ENCODE measurements at regions not wholly inside any gene's neighbourhood (a gene's known extent, or its start where the extent isn't known, plus 50 kb on each side); places are given as distances from the start of the nearest gene placed in this dataset.

DNA sequence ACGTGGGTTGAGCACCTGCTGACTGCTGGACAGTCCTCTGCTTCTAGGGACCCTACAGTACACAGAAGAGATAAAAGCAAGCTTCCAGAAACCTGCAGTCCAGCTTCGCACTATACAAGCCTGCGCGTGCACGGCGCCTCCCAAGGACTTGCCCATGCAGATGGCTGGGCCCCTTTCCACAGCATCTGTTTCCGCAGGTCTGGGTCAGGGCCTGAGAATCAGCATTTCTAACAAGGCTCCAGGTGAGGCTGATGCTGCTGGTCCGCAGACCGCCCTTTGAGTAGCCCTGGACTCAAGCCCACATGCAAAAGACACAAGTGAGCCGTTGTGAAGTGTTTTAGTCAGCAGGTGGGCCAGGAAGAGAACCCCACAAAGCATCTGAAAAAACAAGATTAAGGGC lies 133.1 kb downstream of the HSD17B3 start:
- no peak overlapping the region for H3K4me3 ChIP-seq (ENCODE audit: insufficient read depth, low read length)
- H3K36me3 ChIP-seq (ENCODE audit: insufficient read depth, low read length), result no peaks in the 10 kb centered on the region
- no peaks in the 10 kb centered on the region for H4K20me1 ChIP-seq (ENCODE audit: insufficient read depth, low read length)
- peak overlapping the region; percentile 13 for H3K4me2 ChIP-seq (ENCODE audit: insufficient read depth, low read length)
- no peak overlapping the region for H3K27ac ChIP-seq (ENCODE audit: low read depth, low read length)
- TF ChIP-seq CTCF (IDR thresholded peaks at IDR 0.05; ENCODE audit: extremely low read depth, low read depth, low read length), result no peak
- peaks cover 9% of the 10 kb centered on the region for H3K27me3 ChIP-seq (ENCODE audit: insufficient read depth, low read length)
- no peak overlapping the region for H2AFZ ChIP-seq (ENCODE audit: low read length)
- H3K9me3 ChIP-seq (ENCODE audit: low read depth, low read length), result no peaks in the 10 kb centered on the region
- peak; percentile 59 for DNase-seq (ENCODE audit: insufficient read length, low spot score, missing footprints)
- H3K79me2 ChIP-seq (ENCODE audit: insufficient read depth, low read length), result no peaks in the 10 kb centered on the region
- no peaks in the 10 kb centered on the region for H3K4me1 ChIP-seq (ENCODE audit: insufficient read depth, low read length)

DNA sequence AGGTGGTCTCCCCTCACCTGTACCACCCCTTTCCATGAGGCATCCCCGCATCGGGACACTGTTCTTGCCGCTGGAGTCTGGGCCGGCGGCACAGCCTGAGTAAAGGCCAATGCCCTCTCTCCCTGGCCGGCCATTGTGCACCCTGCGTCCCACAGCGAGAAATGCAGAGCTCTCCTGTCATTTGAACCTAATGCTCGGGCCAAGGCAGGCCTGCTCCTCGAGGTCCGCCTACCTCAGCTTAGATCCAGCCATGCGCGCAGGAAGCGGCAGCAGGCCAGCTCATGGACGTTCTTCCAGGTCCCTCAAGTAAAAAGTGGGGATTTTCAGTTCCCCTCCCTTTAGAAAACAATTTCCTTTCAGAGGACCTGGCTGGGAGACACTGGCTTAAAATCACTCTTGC lies 135.0 kb downstream of the HSD17B3 start:
- H4K20me1 ChIP-seq (ENCODE audit: insufficient read depth, low read length), result no peaks in the 10 kb centered on the region
- H3K79me2 ChIP-seq (ENCODE audit: insufficient read depth, low read length), result no peaks in the 10 kb centered on the region
- H2AFZ ChIP-seq (ENCODE audit: low read length), result no peak overlapping the region
- no peaks in the 10 kb centered on the region for H3K36me3 ChIP-seq (ENCODE audit: insufficient read depth, low read length)
- peak; percentile 55 for DNase-seq (ENCODE audit: insufficient read length, low spot score, missing footprints)
- no peak overlapping the region for H3K4me3 ChIP-seq (ENCODE audit: insufficient read depth, low read length)
- no peak overlapping the region for H3K4me2 ChIP-seq (ENCODE audit: insufficient read depth, low read length)
- H3K9me3 ChIP-seq (ENCODE audit: low read depth, low read length), result no peaks in the 10 kb centered on the region
- no peak for TF ChIP-seq CTCF (IDR thresholded peaks at IDR 0.05; ENCODE audit: extremely low read depth, low read depth, low read length)
- peaks cover 9% of the 10 kb centered on the region for H3K27me3 ChIP-seq (ENCODE audit: insufficient read depth, low read length)
- H3K27ac ChIP-seq (ENCODE audit: low read depth, low read length), result no peak overlapping the region
- no peaks in the 10 kb centered on the region for H3K4me1 ChIP-seq (ENCODE audit: insufficient read depth, low read length)

DNA sequence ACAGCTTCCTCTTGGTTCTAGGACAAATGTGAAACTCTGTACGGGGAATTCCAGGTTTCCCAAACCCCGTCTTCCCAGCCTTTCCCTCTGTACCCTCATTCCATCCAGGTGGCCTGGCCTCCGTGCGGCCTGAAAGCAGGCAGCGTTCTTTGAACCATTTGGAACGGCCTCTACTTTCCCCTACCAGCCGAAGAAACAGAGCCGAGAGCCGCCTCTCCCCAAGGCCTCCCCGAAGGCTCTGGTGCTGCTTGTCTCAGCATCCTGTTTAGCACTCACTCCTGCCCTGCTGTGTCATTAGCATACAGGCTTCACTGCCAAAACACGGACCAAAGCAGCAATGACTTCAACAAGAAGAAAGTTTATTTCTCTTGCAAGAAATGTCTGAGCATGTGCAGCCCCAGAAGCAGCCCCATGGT lies 137.7 kb downstream of the HSD17B3 start:
- Histone ChIP-seq H3K27me3 (ENCODE audit: insufficient read depth, low read length) (peaks cover 4% of the 10 kb centered on the region), H2AFZ (ENCODE audit: low read length) (no peak overlapping the region)

GRCh38 chr9:96163712-96164111 lies 138.3 kb downstream of the HSD17B3 start:
- peak; percentile 9 for DNase-seq (ENCODE audit: insufficient read length, low spot score, missing footprints)
- peaks cover 3% of the 10 kb centered on the region for H3K27me3 ChIP-seq (ENCODE audit: insufficient read depth, low read length)

More for the DNA sequence above, 137.7 kb downstream of the HSD17B3 start:
- H4K20me1 ChIP-seq (ENCODE audit: insufficient read depth, low read length), result no peaks in the 10 kb centered on the region
- H3K9me3 ChIP-seq (ENCODE audit: low read depth, low read length), result no peaks in the 10 kb centered on the region
- no peak overlapping the region for H3K4me2 ChIP-seq (ENCODE audit: insufficient read depth, low read length)
- no peaks in the 10 kb centered on the region for H3K79me2 ChIP-seq (ENCODE audit: insufficient read depth, low read length)
- DNase-seq (ENCODE audit: insufficient read length, low spot score, missing footprints), result no peak
- no peak for TF ChIP-seq CTCF (IDR thresholded peaks at IDR 0.05; ENCODE audit: extremely low read depth, low read depth, low read length)
- H3K36me3 ChIP-seq (ENCODE audit: insufficient read depth, low read length), result no peaks in the 10 kb centered on the region
- H3K4me3 ChIP-seq (ENCODE audit: insufficient read depth, low read length), result no peak overlapping the region
- no peaks in the 10 kb centered on the region for H3K4me1 ChIP-seq (ENCODE audit: insufficient read depth, low read length)
- H3K27ac ChIP-seq (ENCODE audit: low read depth, low read length), result no peak overlapping the region

More at GRCh38 chr9:96163712-96164111, 138.3 kb downstream of the HSD17B3 start:
- no peaks in the 10 kb centered on the region for H3K79me2 ChIP-seq (ENCODE audit: insufficient read depth, low read length)
- no peaks in the 10 kb centered on the region for H3K36me3 ChIP-seq (ENCODE audit: insufficient read depth, low read length)
- H2AFZ ChIP-seq (ENCODE audit: low read length), result no peak overlapping the region
- no peak for TF ChIP-seq CTCF (IDR thresholded peaks at IDR 0.05; ENCODE audit: extremely low read depth, low read depth, low read length)
- no peak overlapping the region for H3K27ac ChIP-seq (ENCODE audit: low read depth, low read length)
- H3K4me2 ChIP-seq (ENCODE audit: insufficient read depth, low read length), result no peak overlapping the region
- no peaks in the 10 kb centered on the region for H3K9me3 ChIP-seq (ENCODE audit: low read depth, low read length)
- H3K4me3 ChIP-seq (ENCODE audit: insufficient read depth, low read length), result no peak overlapping the region
- no peaks in the 10 kb centered on the region for H4K20me1 ChIP-seq (ENCODE audit: insufficient read depth, low read length)
- H3K4me1 ChIP-seq (ENCODE audit: insufficient read depth, low read length), result no peaks in the 10 kb centered on the region
